ENCODE measurements at regions not wholly inside any gene's neighbourhood (a gene's known extent, or its start where the extent isn't known, plus 50 kb on each side); places are given as distances from the start of the nearest gene placed in this dataset.
A peak's percentile ranks its signal among the peaks of the same experiment; 100 is the strongest.
"Not testable (repeated sequence)": the region's sequence is repeated elsewhere in the genome, so short reads cannot be mapped to it uniquely, and the experiment has no call there.

DNA sequence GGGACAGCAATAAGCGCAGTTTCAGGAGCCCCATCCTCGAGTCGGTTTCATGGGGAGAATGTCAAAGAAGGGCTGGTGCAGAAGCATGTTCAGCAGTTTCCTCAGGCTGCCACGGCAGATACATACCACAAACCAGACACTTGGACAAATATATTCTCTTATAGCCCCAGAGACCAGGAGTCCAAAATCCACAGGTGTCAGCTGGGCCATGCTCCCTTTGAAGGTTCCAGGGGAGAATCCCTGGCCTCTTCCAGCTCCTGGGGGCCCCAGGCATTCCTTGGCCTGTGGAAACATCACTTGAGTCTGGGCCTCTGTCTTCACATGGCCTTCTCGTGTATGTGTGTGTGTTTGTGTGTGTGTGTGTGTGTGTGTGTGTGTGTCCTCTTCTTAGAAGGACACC is 164.1 kb downstream of the UQCRFS1 start:
- no peak for DNase-seq

- no peak for DNase-seq
Observed at GRCh38 chr19:29045679-29046254, 167.2 kb downstream of the UQCRFS1 start.

- DNase-seq, result no peak
Observed at GRCh38 chr19:29044037-29044436, 168.9 kb downstream of the UQCRFS1 start.

DNA sequence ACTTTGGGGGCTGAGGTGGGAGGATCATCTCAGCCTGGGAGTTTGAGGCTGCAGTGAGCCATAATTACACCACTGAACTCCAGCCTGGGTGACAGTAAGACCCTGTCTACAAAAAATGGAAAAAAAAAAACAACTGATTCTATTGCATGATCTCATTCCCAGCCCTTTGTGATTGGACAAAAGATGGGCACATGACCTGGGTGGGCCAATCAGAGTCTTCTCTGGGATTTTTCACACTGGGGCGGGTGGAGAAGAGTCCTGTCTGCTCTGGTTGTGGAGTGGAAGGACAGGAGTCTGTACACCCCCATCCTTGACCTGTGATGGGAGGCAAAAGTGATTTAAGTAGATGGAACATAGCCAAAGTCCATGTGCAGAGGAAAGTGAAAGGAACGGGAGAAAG is 170.5 kb downstream of the UQCRFS1 start:
- DNase-seq, result no peak

DNA sequence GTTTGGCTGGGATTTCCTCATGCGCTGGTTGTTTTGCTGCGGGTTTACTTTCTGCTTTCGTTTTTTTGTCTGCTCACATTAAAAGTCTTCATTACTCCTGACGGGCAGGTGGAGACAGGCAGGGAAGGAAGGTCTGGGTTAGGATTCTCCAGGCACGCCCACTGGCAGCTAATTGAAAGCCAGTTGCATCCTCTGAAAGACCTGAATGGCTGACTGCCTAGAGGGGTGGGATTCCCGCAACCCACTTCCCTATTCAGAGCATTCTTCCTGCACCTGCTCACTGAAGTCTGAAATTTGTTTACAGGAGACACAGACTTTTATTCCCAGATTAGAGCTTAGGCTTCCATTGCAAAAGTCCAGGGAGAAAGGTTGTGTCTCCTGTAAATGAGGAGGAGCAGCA is 172.0 kb downstream of the UQCRFS1 start:
- peak; percentile 27 for DNase-seq

GRCh38 chr19:29040292-29040691 is 172.7 kb downstream of the UQCRFS1 start:
- DNase-seq, result no peak

GRCh38 chr19:29039036-29039435 is 173.9 kb downstream of the UQCRFS1 start:
- DNase-seq, result not testable (repeated sequence)

DNA sequence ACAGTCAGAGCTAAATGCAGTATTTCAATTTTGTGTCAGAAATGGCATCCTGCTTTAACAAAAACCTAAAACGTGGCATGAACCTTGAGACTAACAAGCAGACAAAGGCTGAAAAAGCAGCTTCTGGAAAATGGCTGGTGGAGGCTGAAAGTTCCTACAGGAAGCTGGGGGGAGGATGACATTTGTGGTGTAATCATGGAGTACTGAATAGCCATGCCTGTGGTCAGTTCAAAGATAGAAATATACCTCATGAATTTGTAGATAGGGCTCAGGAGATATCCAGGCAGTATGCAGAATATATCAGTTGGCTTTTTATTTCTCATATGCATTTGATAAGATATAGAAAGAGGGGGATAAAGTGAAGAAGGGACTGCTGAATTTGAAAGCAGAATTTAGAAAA is 181.7 kb downstream of the UQCRFS1 start:
- DNase-seq, result no peak

- no peak for DNase-seq
Observed at GRCh38 chr19:29029268-29029958, 183.5 kb downstream of the UQCRFS1 start.

DNA sequence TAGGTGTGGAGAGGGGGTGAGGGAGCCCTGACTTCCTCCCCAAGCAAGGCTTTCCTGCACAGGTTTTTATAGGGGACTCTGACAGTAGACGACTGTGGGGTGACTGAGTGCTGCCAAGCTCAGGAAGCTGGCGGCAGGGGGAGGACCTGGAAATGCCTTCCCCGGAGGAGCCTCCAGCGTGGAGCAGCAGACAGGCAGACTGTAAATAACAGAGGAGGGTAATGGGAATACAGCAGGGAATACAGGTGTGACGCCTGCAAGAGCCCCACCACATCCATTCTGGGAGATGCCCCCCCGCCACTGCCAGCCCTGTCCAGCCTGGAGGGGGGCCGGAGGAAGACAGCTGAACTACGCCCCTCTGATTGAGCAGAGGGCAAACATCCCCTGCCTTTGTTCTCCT is 190.4 kb downstream of the UQCRFS1 start:
- no peak for DNase-seq

DNA sequence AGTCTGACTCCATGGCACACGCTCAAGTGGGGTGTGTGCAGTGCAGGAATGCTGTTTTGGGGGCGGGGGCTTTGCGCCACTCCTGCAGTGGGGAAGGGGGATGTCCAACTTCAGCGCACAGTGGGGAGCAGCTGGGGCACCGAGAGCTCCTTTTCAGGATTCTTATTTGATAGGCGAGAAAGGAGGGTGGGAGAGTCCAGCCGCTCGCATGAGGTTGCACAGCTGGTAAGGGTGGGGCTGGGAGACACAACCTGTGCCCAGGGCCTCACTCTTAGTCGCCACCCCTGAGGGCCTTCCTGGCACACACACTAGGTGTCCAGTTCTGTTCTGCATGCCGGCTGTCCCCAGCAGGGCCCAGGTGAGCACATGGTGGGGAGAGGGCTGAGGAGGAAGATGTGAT is 190.8 kb downstream of the UQCRFS1 start:
- DNase-seq, result no peak

DNA sequence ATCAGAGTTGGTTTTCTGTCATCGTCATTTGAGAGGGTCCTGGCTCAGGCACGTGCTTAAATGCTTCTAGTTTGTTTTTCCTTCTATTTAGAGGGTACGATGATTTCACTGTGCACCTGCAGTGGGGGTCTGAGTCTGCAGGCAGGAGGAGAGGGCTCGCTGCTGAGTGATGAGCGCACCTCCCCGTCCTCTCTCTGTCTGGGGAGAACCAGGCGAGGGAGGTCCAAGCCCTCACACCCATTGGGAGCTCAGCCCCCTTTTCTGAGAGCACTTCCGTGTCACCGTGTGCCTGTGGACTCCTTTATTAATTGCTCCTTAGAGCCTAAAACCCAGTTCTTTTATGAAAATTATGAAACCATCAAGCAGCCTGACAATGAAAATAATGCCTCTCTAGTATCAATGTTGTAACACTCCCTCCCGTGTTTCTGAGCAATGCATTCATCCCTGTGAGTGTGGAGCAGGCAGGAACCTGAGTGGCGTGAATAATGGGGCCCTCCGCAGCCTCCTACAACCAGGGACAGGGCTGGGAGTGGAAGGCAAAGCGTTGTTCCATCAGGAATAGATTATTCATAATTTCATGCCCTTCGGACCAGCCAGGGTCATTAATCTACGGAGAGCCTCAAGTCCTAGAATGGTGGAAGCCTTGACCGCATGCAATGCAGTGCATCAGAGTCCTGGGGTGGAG is 191.6 kb downstream of the UQCRFS1 start:
- DNase-seq, result no peak

DNA sequence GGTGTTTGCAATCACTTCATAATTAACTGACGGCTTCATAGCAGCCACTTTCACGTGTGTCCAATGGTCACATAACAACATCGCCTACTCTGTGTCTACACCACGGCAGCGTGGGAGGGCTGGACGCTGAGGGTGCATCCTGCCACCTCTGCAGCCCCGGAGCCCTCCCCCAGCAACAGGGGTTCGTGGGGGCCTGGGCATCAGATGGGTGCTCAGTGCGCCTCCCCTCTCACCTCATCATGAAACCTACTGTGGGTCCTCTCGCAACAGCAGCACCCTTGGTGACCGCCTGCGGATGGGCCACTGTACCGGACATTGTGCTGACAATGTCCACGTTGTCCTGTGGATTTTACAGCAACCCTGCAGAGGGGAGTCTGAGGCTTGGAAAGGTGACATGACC is 193.5 kb downstream of the UQCRFS1 start:
- DNase-seq, result no peak

DNA sequence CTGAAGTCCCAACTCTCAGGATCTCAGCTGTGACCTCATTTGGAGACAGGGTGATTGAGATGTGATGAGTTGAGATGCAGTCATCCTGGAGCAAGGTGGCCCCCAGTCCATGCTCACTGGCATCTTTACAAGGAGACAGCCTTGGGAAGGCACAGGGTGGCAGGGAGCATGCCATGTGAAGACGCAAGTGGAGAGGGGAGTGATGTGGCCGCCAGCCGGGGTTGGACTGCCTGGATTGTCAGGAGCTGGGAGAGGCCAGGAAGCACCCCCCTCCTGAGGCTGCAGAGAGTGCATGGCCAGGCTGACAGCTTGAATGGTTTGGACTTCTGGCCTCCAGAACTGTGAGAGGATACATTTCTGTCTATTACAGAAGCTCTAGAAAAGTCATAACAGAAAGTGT is 194.4 kb downstream of the UQCRFS1 start:
- DNase-seq, result no peak

DNA sequence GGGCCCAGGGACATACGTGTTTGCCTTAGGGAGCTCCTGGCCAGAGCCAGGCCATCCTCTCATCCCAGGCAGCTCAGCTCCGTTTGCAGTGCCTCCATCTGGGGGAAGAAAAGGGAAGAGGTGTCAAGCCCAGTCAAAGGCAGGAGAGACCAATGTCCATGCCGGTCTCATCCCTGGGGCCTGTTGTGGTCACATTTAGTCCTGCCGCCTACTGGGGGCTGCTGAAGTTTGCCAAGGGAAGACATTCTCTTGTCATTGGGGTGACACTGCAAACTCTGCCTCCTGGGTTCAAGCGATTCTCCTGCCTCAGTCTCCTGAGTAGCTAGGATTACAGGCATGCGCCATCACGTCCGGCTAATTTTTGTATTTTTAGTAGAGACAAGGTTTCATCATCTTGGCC is 195.2 kb downstream of the UQCRFS1 start:
- no peak for DNase-seq

DNA sequence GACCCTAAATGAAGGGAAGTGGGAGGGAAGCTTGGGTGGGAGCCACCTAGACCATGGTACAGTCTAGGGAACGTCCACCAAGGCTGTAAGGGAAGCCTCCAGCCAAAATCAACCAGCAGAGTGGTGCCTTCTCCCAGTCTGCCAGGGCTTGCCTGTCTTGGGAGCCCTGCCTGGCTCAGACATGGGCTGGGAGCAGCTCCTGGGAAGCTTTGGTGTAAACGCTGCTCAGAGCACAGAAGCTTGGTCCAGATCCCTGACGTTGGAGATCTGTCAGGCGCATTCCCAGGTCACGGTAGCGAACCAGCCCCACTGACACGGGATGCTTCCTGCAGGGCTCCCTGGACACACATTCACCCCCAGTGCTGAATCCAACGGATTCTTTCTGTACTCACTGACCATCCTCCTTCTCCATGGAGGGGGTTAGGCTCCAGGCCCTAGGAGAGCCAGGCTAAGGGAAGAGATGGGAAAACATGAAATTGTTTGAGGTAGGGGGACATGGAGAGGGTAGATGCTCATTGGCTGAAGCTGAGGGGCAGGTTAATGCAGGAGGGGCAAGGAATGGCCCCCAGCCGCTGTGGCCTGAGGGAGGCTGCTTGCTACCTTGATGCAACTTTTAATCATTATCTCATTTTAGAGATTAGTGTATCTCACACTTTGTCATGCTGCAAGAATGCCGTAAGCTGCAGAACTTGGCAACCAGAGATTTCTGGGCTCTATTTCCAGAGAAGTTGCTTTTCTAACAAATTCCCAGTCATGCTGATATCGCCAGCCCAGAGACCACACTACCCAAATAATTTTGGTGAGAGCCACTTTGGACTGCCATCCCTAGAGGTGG is 195.8 kb downstream of the UQCRFS1 start:
- no peak for DNase-seq

DNA sequence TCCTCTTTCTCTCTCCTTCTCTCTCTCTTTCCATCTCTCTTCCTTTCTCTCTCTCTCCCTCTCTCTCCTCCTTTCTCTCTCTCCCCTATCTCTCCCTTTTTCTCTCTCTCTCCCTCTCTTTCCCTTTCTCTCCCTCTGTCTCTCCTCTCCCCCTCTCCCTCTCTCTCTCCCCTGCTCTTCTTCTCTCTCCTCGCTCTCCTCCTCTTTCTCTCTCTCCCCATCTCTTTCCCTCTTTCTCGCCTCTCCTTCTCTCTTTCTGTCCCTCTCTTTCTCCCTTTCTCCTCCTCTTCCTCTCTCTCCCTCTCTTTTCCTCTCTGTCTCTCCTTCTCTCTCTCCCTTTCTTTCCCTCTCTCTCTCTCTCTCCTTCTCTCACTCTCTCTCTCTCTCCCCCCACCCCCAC is 196.6 kb downstream of the UQCRFS1 start:
- no peak for DNase-seq

GRCh38 chr19:29015569-29015968 is 197.4 kb downstream of the UQCRFS1 start:
- DNase-seq, result no peak

- DNase-seq, result no peak
Observed at GRCh38 chr19:29014857-29015436, 198.0 kb downstream of the UQCRFS1 start.

DNA sequence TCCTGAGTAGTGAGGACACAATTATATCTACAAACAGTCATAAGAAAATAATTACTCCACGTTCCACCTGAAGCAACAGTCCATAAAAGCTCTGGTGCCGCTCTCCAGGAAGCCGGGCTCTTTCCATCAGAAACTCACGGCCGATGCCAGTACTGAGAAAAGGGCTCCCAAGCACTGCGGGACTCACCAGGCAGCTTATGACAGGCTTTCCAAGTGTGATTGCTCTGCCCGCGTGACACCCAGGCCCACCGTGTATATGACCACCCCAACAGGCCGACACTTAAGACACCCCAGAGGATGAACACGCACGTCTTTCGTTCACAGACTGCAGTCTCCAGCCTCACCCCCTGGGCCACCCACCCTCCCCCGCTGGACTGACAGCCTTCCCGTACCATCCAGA is 199.0 kb downstream of the UQCRFS1 start:
- DNase-seq, result no peak

- DNase-seq, result no peak
Observed at GRCh38 chr19:29013325-29013724, 199.6 kb downstream of the UQCRFS1 start.

DNA sequence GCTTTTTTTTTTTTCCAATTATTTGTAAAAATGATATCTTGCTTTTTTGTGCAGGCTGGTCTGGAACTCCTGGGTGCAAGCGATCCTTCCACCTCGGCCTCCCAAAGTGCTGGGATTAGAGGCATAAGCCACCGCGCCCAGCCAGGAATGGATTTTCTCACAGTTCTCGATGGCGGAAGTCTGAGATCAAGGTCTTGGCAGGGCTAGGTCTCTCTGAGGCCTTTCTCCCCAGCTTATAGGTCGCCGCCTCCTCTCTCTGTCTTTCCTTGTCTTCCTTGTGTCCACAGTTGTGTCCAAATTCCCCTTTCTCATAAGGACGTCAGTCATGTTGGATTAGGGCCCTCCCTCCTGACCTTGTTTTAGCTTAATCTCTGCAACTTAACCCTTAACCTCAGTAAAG is 200.5 kb downstream of the UQCRFS1 start:
- DNase-seq, result no peak

DNA sequence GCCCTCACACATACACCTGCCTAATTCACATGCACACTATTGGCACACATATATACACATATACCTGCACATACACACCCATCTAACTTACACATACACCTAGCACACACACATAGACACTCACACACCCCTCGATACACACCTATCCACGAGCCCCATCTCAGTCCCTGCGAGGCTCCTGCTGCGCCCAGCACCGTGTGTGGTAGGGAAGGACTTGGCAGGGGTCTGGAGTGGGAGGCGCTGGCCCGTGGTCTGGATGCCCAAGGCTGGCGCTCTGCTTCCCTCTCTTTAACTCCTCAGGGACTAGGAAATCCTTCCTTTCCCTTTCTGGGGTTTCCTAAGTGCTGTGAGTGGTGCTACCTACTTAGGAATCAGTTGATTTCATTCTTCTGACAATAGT is 202.7 kb downstream of the UQCRFS1 start:
- DNase-seq, result no peak
